D341Med (cell line): ENCODE measurements at regions not wholly inside any gene's neighbourhood (a gene's known extent, or its start where the extent isn't known, plus 50 kb on each side); places are given as distances from the start of the nearest gene placed in this dataset.

ENCODE experiments used
- DNase-seq: peaks from one replicate; pipeline ENCODE4 v3.0.0; 2012; ENCODE audit warnings: low spot score

- no peak for DNase-seq
Observed at GRCh38 chr3:42037318-42037945, 53.7 kb upstream of the TRAK1 start.

DNA sequence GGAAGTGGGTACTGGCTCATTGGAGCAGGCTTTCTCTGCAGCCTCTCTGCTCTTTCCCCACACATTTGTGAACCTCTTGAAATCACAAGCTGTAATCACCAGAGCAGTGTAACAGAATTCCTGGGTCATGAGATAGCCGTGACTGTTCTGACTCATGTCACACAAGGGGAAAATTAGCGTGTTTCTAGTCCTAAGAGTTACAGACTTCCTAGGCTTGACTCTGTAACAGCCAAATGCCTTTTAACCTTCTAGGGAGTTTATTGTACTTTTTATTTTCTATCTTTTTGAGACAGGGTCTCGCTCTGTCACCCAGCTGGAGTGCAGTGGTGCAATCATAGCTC, 54.7 kb upstream of the TRAK1 start:
- DNase-seq: no peak

- DNase-seq: no peak
Observed at GRCh38 chr3:42035816-42036482, 55.2 kb upstream of the TRAK1 start.

DNA sequence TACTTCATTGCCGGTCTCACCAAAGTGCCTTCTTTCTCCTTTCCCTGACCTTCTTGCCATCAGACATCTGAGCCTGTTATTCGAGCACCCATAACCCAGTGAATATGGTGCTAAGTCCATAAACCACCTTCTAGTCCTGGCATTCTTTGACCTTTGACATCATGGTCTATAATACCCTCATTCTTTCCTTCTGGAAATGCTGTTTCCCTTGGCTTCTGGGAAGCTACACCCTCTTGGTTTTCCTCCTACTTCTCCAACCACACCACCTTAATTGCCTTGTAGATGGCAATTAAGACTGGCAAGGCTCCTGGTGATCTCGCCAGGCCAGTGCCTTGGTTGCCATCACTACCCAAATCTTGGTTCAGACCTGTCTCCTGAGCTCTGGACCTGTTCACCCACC, 56.1 kb upstream of the TRAK1 start:
- DNase-seq: no peak

GRCh38 chr3:42033741-42034140, 57.4 kb upstream of the TRAK1 start:
- DNase-seq: no peak

GRCh38 chr3:42032693-42033349, 58.3 kb upstream of the TRAK1 start:
- DNase-seq: peak; percentile 87

- DNase-seq: peak; percentile 51
Observed at GRCh38 chr3:42031808-42032480, 59.2 kb upstream of the TRAK1 start.

DNA sequence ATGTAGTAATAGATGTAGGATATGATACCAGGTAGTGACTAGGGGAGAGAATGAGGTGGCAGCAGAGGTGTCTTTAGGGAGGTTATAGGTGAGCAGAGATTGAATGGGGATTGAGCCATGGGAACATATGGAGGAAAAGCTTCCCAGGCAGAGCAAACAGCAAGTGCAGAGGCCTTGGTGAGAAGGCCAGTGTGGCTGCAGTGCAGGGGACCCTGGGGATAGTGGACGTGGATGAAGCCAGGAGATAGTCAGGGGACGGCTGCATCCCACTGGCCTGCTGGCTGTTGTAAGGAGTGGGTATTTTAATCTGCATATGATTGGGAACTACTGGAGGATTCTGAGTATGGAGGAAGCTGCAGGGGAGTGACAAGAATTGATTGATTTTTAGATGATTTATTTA, 62.7 kb upstream of the TRAK1 start:
- DNase-seq: no peak

DNA sequence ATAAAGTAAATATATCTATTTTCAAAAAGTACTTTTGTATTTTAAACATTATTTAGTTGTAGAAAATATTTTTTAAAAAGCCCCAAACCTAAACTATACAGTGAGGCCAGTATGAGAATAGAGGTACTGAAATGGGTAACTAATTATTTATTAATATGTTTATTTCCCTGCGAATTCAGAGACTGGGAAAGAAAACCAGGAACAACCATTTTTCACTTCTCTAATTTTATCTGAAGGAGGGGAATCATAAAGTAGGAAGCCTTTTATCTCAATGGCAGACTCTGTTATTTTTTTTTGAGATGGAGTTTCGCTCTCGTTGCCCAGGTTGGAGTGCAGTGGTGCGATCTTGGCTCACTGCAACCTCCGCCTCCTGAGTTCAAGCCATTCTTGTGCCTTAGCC, 63.6 kb upstream of the TRAK1 start:
- no peak for DNase-seq

DNA sequence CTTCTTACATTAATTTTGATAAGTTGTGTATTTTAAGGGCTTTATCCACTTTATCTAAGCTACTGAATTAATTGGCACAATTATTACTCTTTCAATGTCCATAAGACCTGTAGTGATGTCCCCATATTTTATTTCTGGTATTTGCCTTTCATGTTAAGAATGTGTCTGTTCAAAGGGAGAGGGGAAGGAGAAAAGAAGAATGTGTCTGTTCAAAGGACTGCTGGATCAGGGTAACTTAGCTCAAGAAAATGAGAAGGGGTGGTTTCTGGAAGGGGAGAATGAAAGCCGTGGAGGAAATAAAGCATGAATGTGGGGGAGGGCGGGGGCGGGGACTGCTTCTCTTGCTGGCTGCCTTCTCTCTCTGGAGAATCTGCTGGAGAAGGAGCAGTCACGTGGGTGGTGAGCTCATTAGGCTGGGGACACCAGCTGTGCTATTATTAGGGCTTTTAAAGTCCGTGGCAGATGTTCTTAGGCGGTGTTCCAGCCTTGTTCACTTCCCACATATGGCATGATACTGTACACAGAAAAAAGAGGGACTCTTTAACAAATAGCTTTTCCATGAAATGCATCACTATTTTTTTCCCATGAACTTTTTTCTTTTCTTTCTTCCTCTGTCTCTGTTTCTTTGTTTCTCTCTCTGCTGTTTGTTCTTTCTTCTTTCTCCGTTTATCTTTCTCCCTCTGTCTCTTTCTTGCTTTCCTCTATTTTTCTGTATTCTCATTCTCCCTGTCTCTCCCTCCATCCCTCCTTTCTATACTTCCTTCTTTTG, 63.7 kb upstream of the ULK4 start:
- DNase-seq: peak; percentile 86

DNA sequence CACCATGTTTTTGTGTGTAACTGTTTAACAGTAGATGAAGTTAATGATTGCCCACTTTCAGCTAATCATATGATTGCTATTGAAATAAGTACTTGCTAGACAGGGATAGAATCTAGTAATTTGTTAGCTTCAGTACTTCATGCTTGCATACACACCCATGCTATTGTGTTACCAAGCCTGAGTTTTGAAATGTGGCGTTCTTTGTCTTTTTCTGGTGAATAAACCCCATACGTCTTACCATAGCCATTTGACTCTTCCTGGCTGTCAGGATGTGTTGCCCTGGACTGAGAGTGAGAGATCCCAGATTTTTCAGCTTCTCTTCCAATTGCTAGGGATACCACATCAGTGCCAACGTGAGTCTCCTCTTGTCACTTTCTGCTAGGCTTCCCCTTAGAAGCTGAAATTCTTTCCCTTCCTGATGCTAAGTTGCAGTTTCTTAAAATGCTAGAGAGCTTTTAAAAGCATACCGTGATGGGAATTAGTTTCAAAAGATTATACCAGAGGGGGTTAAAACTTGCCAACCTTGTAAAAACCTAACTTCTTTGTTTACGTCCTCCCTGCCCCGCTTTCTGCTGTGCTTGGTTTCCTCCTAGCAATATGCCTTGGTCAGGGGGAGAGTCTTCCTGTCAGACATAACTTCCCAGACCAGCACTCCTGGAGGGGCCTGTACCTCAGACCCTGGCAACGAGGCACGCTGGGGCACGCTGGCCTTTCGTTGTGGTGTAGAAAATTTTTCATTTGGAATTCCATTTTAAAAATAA, 62.9 kb upstream of the ULK4 start:
- DNase-seq: no peak

- DNase-seq: no peak
Observed at GRCh38 chr3:42023380-42023779, 61.5 kb upstream of the ULK4 start.

GRCh38 chr3:42022355-42022754, 60.5 kb upstream of the ULK4 start:
- DNase-seq: no peak

GRCh38 chr3:42020684-42021307, 58.9 kb upstream of the ULK4 start:
- DNase-seq: no peak

- DNase-seq: no peak
Observed at GRCh38 chr3:42019953-42020260, 58.0 kb upstream of the ULK4 start.

DNA sequence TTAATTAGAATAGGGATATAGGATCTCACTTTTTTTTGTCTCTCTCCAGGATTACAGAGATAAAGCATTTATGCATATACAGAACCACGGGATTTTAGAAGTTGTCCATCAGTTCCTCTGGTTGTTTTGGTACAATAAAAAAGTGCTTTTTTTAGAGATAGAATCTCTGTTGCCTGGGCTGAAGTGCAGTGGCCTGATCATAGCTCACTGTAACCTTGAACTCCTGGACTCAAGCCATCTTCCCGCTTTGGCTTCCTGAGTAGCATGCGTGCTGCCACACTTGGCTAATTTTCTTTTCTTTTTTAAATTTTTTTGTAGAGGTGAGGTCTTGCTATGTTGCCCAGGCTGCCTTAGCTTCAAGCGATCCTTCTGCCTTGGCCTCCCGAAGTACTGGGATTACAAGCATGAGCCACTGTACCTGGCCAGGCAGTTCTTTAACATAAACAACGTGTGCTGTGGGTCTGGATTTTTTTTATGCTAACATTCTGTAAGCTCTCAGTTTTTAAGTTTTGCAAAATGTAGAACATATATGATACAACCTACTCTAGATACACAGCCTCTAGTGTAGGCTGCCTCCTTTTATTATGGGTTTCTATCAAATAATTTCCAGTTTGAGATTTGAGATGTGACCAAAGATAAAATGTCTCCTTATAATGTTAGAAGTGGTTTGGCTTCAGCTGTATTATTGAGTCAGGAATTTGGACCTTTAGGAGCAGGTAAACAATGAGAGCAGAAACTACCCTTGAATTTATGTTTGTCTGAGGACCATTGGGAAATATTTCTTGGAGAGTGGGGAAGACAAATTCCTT, 57.4 kb upstream of the ULK4 start:
- DNase-seq: no peak

- peak; percentile 83 for DNase-seq
Observed at GRCh38 chr3:42014921-42015533, 53.1 kb upstream of the ULK4 start.

GRCh38 chr3:42014458-42014920, 52.6 kb upstream of the ULK4 start:
- no peak for DNase-seq

DNA sequence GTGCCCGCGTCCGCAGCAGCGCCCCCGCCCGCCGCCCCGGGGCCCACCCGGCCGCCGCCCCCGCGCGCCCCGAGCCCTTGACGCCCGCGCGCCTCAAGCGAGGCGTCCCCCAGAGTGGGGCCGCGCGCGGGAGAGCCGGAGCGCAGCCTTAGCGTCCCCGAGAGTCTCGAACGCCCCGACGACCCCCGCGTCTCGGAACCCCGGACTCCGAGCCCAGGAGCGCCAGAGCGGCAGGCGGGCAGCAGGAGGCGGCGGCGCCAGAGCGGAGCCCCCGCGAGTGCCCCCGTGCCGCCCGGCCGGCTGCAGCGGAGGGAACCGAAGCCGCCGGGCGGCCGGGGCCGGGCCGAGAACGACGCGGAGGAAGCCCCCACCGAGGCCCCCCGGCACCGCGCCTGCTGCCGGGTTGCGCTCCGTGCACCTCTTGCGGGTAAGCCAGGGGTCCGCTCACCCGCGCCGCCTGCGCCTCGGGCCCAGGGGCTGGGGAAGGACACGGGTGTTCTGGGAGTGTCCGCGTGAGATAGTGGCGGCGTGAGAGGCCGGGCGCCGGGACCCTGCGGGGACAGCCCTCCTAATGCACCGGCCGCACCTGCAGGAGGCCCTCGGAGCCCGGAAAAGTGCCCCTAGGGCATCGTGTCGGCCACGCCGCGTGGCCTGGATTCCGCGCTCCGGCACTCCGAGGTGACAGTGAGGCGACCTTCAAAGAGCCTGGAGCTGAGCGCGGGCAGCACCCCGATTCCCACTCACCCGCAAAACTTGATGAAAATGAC, 52.0 kb upstream of the ULK4 start:
- peak; percentile 71 for DNase-seq
